ENCODE measurements at regions not wholly inside any gene's neighbourhood (a gene's known extent, or its start where the extent isn't known, plus 50 kb on each side); places are given as distances from the start of the nearest gene placed in this dataset.

DNA sequence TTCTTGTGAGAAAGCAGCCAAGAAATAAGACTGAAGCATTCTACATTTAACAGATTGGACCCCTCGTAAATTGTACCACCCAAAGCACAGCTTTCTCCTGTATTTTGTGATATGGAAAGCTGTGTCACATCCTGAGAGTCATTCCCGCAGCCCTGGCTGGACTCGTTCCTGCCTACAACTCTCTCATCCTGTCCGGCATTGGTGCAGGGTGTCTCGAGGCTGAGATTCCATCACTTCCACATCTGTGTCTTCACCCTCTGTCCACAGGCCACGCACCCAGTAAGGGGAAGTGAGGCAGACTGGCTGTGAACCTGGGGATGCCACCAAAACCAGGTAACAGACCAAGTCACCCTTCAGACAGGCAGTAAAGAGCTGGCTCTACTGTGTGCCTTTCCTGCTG, 146.2 kb upstream of the KLF6 start:
- H3K4me3 ChIP-seq: no peak overlapping the region
- H3K27ac ChIP-seq: no peak overlapping the region
- no peaks in the 10 kb centered on the region for H3K36me3 ChIP-seq
- intact Hi-C loops (cut with DNase I): no loop called here
- FAIRE-seq: no peak
- H3K27me3 ChIP-seq: no peaks in the 10 kb centered on the region
- WGBS, 2 donors: 76 to 85% methylated on average over 6 of the region's 6 CpGs
- no peak for DNase-seq
- peaks cover 0 to 8% (median 6%) of the 10 kb centered on the region in 3 donors for H3K4me1 ChIP-seq
- ATAC-seq: no peak
- TF ChIP-seq CTCF (IDR thresholded peaks at IDR 0.05): no peak
- no peaks in the 10 kb centered on the region for H3K9me3 ChIP-seq

DNA sequence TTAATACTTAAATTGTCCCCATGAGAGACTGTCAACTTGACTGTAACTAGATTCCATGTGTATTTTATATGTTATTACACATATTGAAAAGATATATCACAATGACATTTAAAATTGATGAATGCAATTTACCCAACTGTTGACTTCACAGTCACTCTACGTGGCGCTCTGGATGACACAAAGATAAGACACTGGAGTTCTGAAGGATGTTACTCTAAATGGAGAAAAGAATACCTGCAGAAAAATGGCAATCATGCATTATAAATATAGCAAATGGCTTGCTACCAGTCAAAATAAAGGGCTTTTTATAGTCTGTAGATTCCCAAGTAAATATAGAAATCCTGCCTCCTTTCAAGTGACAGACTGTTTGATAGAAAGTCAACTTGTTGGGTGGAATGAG, 143.6 kb upstream of the KLF6 start:
- FAIRE-seq (no peak), ATAC-seq (no peak), DNase-seq (no peak)
- H3K27ac ChIP-seq: no peak overlapping the region
- H3K4me3 ChIP-seq: no peak overlapping the region
- intact Hi-C loops (cut with DNase I): no loop called here
- no peaks in the 10 kb centered on the region for H3K27me3 ChIP-seq
- 85% methylated on average over 2 of the region's 2 CpGs for WGBS, 2 donors
- H3K36me3 ChIP-seq: no peaks in the 10 kb centered on the region
- TF ChIP-seq CTCF (IDR thresholded peaks at IDR 0.05): no peak
- H3K9me3 ChIP-seq: no peaks in the 10 kb centered on the region
- H3K4me1 ChIP-seq: no peaks in the 10 kb centered on the region

DNA sequence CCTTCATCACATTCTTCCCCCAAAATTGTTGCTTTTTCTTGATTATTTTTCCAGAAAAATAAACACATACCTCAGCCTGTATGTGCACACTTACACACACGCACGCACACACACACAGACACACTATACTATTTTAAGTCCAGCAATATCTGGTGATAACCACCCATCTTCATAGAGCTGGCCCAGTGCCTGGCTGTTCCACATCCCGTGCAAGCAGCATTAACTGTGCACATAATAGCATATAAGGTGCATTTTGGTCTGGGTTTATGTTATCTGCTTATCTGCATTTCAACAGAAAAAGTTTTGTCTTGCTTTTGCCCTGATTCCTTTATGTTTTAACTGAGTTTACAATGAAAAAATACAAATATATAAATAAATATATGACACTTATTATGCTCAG, 143.1 kb upstream of the KLF6 start:
- H3K4me3 ChIP-seq: no peak overlapping the region
- ATAC-seq (no peak), FAIRE-seq (no peak), DNase-seq (no peak)
- H3K36me3 ChIP-seq: no peaks in the 10 kb centered on the region
- TF ChIP-seq CTCF (IDR thresholded peaks at IDR 0.05): no peak
- H3K27ac ChIP-seq: no peak overlapping the region
- H3K4me1 ChIP-seq: no peaks in the 10 kb centered on the region
- intact Hi-C loops (cut with DNase I): no loop called here
- no peaks in the 10 kb centered on the region for H3K9me3 ChIP-seq
- H3K27me3 ChIP-seq: no peaks in the 10 kb centered on the region
- WGBS, 2 donors: 60 to 66% methylated on average over 3 of the region's 3 CpGs

GRCh38 chr10:3926675-3927525, 141.9 kb upstream of the KLF6 start:
- DNase-seq (no peak), ATAC-seq (peak in 2 of 4 donors; percentile 27 to 50), FAIRE-seq (no peak)
- WGBS, 2 donors: 53 to 56% methylated on average over 18 of the region's 18 CpGs
- no peaks in the 10 kb centered on the region for H3K36me3 ChIP-seq
- no peak overlapping the region for H3K27ac ChIP-seq
- intact Hi-C loops (cut with DNase I): no loop called here
- no peaks in the 10 kb centered on the region for H3K9me3 ChIP-seq
- H3K4me3 ChIP-seq: no peak overlapping the region
- no peaks in the 10 kb centered on the region for H3K4me1 ChIP-seq
- no peaks in the 10 kb centered on the region for H3K27me3 ChIP-seq
- TF ChIP-seq CTCF (IDR thresholded peaks at IDR 0.05): no peak

- WGBS, 2 donors: 68 to 73% methylated on average over 4 of the region's 4 CpGs
- ATAC-seq: no peak
Observed at GRCh38 chr10:3926258-3926657, 141.2 kb upstream of the KLF6 start.

More at GRCh38 chr10:3926258-3926657, 141.2 kb upstream of the KLF6 start:
- H3K27ac ChIP-seq: no peak overlapping the region
- no peak for TF ChIP-seq CTCF (IDR thresholded peaks at IDR 0.05)
- no peaks in the 10 kb centered on the region for H3K4me1 ChIP-seq
- DNase-seq: no peak
- no peak overlapping the region for H3K4me3 ChIP-seq
- intact Hi-C loops (cut with DNase I): no loop called here
- H3K27me3 ChIP-seq: no peaks in the 10 kb centered on the region
- H3K9me3 ChIP-seq: no peaks in the 10 kb centered on the region
- no peaks in the 10 kb centered on the region for H3K36me3 ChIP-seq
- no peak for FAIRE-seq

All from pancreas (tissue), 10 donors.